MM.1S (cell line): ENCODE measurements at regions not wholly inside any gene's neighbourhood (a gene's known extent, or its start where the extent isn't known, plus 50 kb on each side); places are given as distances from the start of the nearest gene placed in this dataset.

Experiments used
- CTCF ChIP-seq: fragments of 300-600 bp; sonication (generic); IDR thresholded peaks from 2 replicates; pipeline ENCODE4 v1.5.1; 2016; ENCODE audit warnings: antibody characterized with exemption, low read length, mixed read lengths
- EZH2 ChIP-seq: fragments of 300-600 bp; sonication (generic); optimal IDR thresholded peaks from 2 replicates; pipeline ENCODE3; 2017; ENCODE audit warnings: low read depth, mild to moderate bottlenecking, antibody characterized with exemption, low read length, mixed read lengths
- EZH2phosphoT487 ChIP-seq: fragments of 300-600 bp; sonication (generic); IDR thresholded peaks from 2 replicates; pipeline ENCODE4 v1.6.1; 2018; ENCODE audit warnings: antibody characterized with exemption, low read length

- TF ChIP-seq CTCF, result no peak
- no peak for TF ChIP-seq EZH2
- TF ChIP-seq EZH2phosphoT487, result no peak
Observed at GRCh38 chr12:80025638-80026037, 73.7 kb upstream of the OTOGL start.
